Neural cell (in vitro differentiated cells): ENCODE measurements at regions not wholly inside any gene's neighbourhood (a gene's known extent, or its start where the extent isn't known, plus 50 kb on each side); places are given as distances from the start of the nearest gene placed in this dataset.

Source experiments
- H2AFZ ChIP-seq: fragments of 200-600, 300-800 bp; sonication (generic), shearing (Covaris generic); 2 replicates; pipeline ENCODE4 v1.6.0; 2014; ENCODE audit warnings: low read depth, mild to moderate bottlenecking, antibody characterized with exemption, low read length, moderate library complexity
- H3F3A ChIP-seq: fragments of 200-600 bp; shearing (Covaris generic); 2 replicates; pipeline ENCODE4 v1.6.1; 2016; ENCODE audit warnings: mild to moderate bottlenecking, moderate library complexity, mixed read lengths, antibody characterized with exemption, low read length; ENCODE audit not compliant: insufficient read depth, poor library complexity, severe bottlenecking
- H3K27ac ChIP-seq: fragments of 200-600, 300-800 bp; sonication (generic), shearing (Covaris generic); 2 replicates; pipeline ENCODE4 v1.5.1; 2014; ENCODE audit warnings: mild to moderate bottlenecking, low read length, moderate library complexity
- H3K27me3 ChIP-seq: fragments of 300-800, 200-600 bp; sonication (generic), shearing (Covaris generic); 2 replicates; pipeline ENCODE4 v1.6.0; 2014; ENCODE audit warnings: mild to moderate bottlenecking, low read depth, low read length, moderate library complexity; ENCODE audit not compliant: insufficient read depth
- H3K36me3 ChIP-seq: fragments of 300-800, 200-600 bp; sonication (generic), shearing (Covaris generic); 2 replicates; pipeline ENCODE4 v1.5.1; 2014; ENCODE audit warnings: mild to moderate bottlenecking, antibody characterized with exemption, low read length, moderate library complexity; ENCODE audit not compliant: insufficient read depth
- H3K4me2 ChIP-seq: fragments of 300-800, 200-600 bp; sonication (generic), shearing (Covaris generic); 2 replicates; pipeline ENCODE4 v1.6.0; 2014; ENCODE audit warnings: mild to moderate bottlenecking, low read length
- H3K4me3 ChIP-seq: fragments of 300-800, 200-600 bp; sonication (generic), shearing (Covaris generic); 2 replicates; pipeline ENCODE4 v1.5.1; 2014; ENCODE audit warnings: mild to moderate bottlenecking, low read length, moderate library complexity
- H3K79me2 ChIP-seq: fragments of 200-600 bp; shearing (Covaris generic); replicated peaks from 2 replicates; pipeline ENCODE4 v1.6.0; 2014; ENCODE audit warnings: mild to moderate bottlenecking, low read length, moderate library complexity; ENCODE audit not compliant: insufficient read depth
- H3K9ac ChIP-seq: fragments of 300-800, 200-600 bp; sonication (generic), shearing (Covaris generic); 2 replicates; pipeline ENCODE4 v1.6.1; 2016; ENCODE audit warnings: mild to moderate bottlenecking, low read length, mixed read lengths
- H3K9me2 ChIP-seq: fragments of 200-600 bp; shearing (Covaris generic); 2 replicates; pipeline ENCODE4 v1.6.1; 2016; ENCODE audit warnings: mild to moderate bottlenecking, low read length, mixed read lengths; ENCODE audit not compliant: insufficient read depth
- H3K9me3 ChIP-seq: fragments of 200-600, 300-800 bp; sonication (generic), shearing (Covaris generic); 2 replicates; pipeline ENCODE4 v1.6.1; 2016; ENCODE audit warnings: mild to moderate bottlenecking, mixed run types, low read length, moderate library complexity, mixed read lengths
- H4K20me1 ChIP-seq: fragments of 200-600 bp; shearing (Covaris generic); 2 replicates; pipeline ENCODE4 v1.6.1; 2016; ENCODE audit warnings: mild to moderate bottlenecking, mixed run types; ENCODE audit not compliant: insufficient read depth
- CTCF ChIP-seq: fragments of 450-650 bp; IDR thresholded peaks from 2 replicates; pipeline ENCODE4 v1.5.1; 2014; ENCODE audit warnings: antibody characterized with exemption, mild to moderate bottlenecking, moderate library complexity; ENCODE audit not compliant: poor library complexity, severe bottlenecking
- EP300 ChIP-seq: fragments of 450-650 bp; conservative IDR thresholded peaks from 2 replicates; pipeline ENCODE4 v1.6.1; 2014; ENCODE audit warnings: antibody characterized with exemption, mild to moderate bottlenecking, moderate library complexity; ENCODE audit not compliant: poor library complexity, severe bottlenecking
- EZH2 ChIP-seq: fragments of 200-600, 300-800 bp; shearing (Covaris generic), sonication (generic); IDR thresholded peaks from 2 replicates; pipeline ENCODE4 v1.6.1; 2014; ENCODE audit warnings: antibody characterized with exemption, low read length, borderline replicate concordance, mild to moderate bottlenecking; ENCODE audit not compliant: insufficient read depth, poor library complexity, severe bottlenecking
- MXI1 ChIP-seq: fragments of 450-650 bp; conservative IDR thresholded peaks from 2 replicates; pipeline ENCODE4 v1.6.1; 2014; ENCODE audit warnings: antibody characterized with exemption, mild to moderate bottlenecking; ENCODE audit not compliant: poor library complexity, severe bottlenecking
- POLR2AphosphoS5 ChIP-seq: IDR thresholded peaks from 2 replicates; pipeline ENCODE4 v1.6.1; 2012
- RAD21 ChIP-seq: fragments of 450-650 bp; conservative IDR thresholded peaks from 2 replicates; pipeline ENCODE4 v1.6.1; 2014; ENCODE audit warnings: antibody characterized with exemption, mild to moderate bottlenecking, moderate library complexity
- REST ChIP-seq: IDR thresholded peaks from 2 replicates; pipeline ENCODE4 v1.6.1; 2012; ENCODE audit warnings: borderline replicate concordance
- SMC3 ChIP-seq: fragments of 450-650 bp; conservative IDR thresholded peaks from 2 replicates; pipeline ENCODE4 v1.6.1; 2014; ENCODE audit warnings: antibody characterized with exemption, mild to moderate bottlenecking, moderate library complexity; ENCODE audit not compliant: poor library complexity
- TAF1 ChIP-seq: IDR thresholded peaks from 2 replicates; pipeline ENCODE4 v1.6.1; 2012; ENCODE audit warnings: low read depth

GRCh38 chr2:145775591-145775990 lies 1255.7 kb upstream of the ZEB2 start:
- H2AFZ ChIP-seq, result no peak overlapping the region

GRCh38 chr2:145771525-145771924 lies 1251.6 kb upstream of the ZEB2 start:
- Histone ChIP-seq H3F3A (no peaks in the 10 kb centered on the region), H3K9me2 (no peaks in the 10 kb centered on the region), H4K20me1 (no peaks in the 10 kb centered on the region), H3K9ac (no peak overlapping the region), H3K36me3 (no peaks in the 10 kb centered on the region), H3K27ac (no peak overlapping the region), H3K4me2 (no peak overlapping the region), H2AFZ (no peak overlapping the region), H3K79me2 (no peaks in the 10 kb centered on the region), H3K9me3 (no peaks in the 10 kb centered on the region), H3K27me3 (no peaks in the 10 kb centered on the region), H3K4me3 (no peak overlapping the region)
- no peak for TF ChIP-seq MXI1
- no peak for TF ChIP-seq TAF1

More at GRCh38 chr2:145775591-145775990, 1255.7 kb upstream of the ZEB2 start:
- no peak overlapping the region for H3K4me3 ChIP-seq
- H3K9me3 ChIP-seq, result no peaks in the 10 kb centered on the region
- no peaks in the 10 kb centered on the region for H4K20me1 ChIP-seq
- no peaks in the 10 kb centered on the region for H3K79me2 ChIP-seq
- no peaks in the 10 kb centered on the region for H3K36me3 ChIP-seq
- no peak for TF ChIP-seq RAD21
- no peak for TF ChIP-seq CTCF
- TF ChIP-seq EZH2, result no peak
- no peak for TF ChIP-seq SMC3
- TF ChIP-seq EP300, result peak; percentile 92
- TF ChIP-seq REST, result peak; percentile 33
- TF ChIP-seq TAF1, result no peak
- no peak for TF ChIP-seq MXI1
- TF ChIP-seq POLR2AphosphoS5, result peak; percentile 58
- no peak overlapping the region for H3K9ac ChIP-seq
- no peak overlapping the region for H3K27ac ChIP-seq
- H3K27me3 ChIP-seq, result no peaks in the 10 kb centered on the region
- no peaks in the 10 kb centered on the region for H3K9me2 ChIP-seq
- H3F3A ChIP-seq, result no peaks in the 10 kb centered on the region
- no peak overlapping the region for H3K4me2 ChIP-seq
